ENCODE measurements at regions not wholly inside any gene's neighbourhood (a gene's known extent, or its start where the extent isn't known, plus 50 kb on each side); places are given as distances from the start of the nearest gene placed in this dataset.

GRCh38 chr7:45408409-45408737 lies 165.8 kb upstream of the ADCY1 start:
- Histone ChIP-seq H3K27me3 (ENCODE audit: insufficient read depth) (no peaks in the 10 kb centered on the region), H3K4me1 (ENCODE audit: insufficient read depth) (no peaks in the 10 kb centered on the region), H3K4me3 (no peak overlapping the region), H3K79me2 (replicated peaks; ENCODE audit: insufficient read depth) (no peaks in the 10 kb centered on the region), H3K9me2 (ENCODE audit: insufficient read depth) (peaks cover 6% of the 10 kb centered on the region; the same call in 1 of the 2 replicates), H3K27ac (ENCODE audit: low read depth) (no peak overlapping the region), H2AFZ (peak overlapping the region; percentile 75), H3F3A (replicated peaks; ENCODE audit: low read depth) (no peaks in the 10 kb centered on the region), H4K20me1 (replicated peaks; ENCODE audit: insufficient read depth) (no peaks in the 10 kb centered on the region), H3K36me3 (ENCODE audit: insufficient read depth) (no peaks in the 10 kb centered on the region), H3K4me2 (no peak overlapping the region)
- peaks cover 15% of the 10 kb centered on the region for H3K9me3 Mint-ChIP-seq
- ATAC-seq (peak; percentile 77), DNase-seq (ENCODE audit: low spot score) (peak; percentile 4)
- peaks cover 8% of the 10 kb centered on the region; the same call in 2 of the 3 replicates for H3K4me1 Mint-ChIP-seq
- no peak overlapping the region for H3K27ac Mint-ChIP-seq
- H3K4me3 Mint-ChIP-seq, result no peak overlapping the region
- TF ChIP-seq NANOG (IDR thresholded peaks at IDR 0.05; ENCODE audit: borderline replicate concordance), result no peak
- TF ChIP-seq EZH2phosphoT487 (IDR thresholded peaks at IDR 0.05; ENCODE audit: unreplicated experiment), result no peak
- TF ChIP-seq, protein P1, sequence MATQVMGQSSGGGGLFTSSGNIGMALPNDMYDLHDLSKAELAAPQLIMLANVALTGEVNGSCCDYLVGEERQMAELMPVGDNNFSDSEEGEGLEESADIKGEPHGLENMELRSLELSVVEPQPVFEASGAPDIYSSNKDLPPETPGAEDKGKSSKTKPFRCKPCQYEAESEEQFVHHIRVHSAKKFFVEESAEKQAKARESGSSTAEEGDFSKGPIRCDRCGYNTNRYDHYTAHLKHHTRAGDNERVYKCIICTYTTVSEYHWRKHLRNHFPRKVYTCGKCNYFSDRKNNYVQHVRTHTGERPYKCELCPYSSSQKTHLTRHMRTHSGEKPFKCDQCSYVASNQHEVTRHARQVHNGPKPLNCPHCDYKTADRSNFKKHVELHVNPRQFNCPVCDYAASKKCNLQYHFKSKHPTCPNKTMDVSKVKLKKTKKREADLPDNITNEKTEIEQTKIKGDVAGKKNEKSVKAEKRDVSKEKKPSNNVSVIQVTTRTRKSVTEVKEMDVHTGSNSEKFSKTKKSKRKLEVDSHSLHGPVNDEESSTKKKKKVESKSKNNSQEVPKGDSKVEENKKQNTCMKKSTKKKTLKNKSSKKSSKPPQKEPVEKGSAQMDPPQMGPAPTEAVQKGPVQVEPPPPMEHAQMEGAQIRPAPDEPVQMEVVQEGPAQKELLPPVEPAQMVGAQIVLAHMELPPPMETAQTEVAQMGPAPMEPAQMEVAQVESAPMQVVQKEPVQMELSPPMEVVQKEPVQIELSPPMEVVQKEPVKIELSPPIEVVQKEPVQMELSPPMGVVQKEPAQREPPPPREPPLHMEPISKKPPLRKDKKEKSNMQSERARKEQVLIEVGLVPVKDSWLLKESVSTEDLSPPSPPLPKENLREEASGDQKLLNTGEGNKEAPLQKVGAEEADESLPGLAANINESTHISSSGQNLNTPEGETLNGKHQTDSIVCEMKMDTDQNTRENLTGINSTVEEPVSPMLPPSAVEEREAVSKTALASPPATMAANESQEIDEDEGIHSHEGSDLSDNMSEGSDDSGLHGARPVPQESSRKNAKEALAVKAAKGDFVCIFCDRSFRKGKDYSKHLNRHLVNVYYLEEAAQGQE (IDR thresholded peaks at IDR 0.05; ENCODE audit: unreplicated experiment), result no peak
- no peak for TF ChIP-seq EZH2 (IDR thresholded peaks at IDR 0.05; ENCODE audit: low read depth, unreplicated experiment)
- no peak for TF ChIP-seq POLR2AphosphoS5 (IDR thresholded peaks at IDR 0.05; ENCODE audit: low read depth)
- TF ChIP-seq ZNF114 (CRISPR knock-in tag; IDR thresholded peaks at IDR 0.05), result no peak
- TF ChIP-seq CTCF (conservative IDR thresholded peaks at IDR 0.05; ENCODE audit: low read depth in 2 of 2), result peak in 1 of 2 experiments; percentile 38; a peak in 2 of 4 replicates
- H3K36me3 Mint-ChIP-seq (ENCODE audit: low read depth), result peaks cover 4% of the 10 kb centered on the region; the same call in 2 of the 3 replicates
- peaks cover 5% of the 10 kb centered on the region for H3K27me3 Mint-ChIP-seq (ENCODE audit: insufficient read depth, low read depth, poor library complexity)

DNA sequence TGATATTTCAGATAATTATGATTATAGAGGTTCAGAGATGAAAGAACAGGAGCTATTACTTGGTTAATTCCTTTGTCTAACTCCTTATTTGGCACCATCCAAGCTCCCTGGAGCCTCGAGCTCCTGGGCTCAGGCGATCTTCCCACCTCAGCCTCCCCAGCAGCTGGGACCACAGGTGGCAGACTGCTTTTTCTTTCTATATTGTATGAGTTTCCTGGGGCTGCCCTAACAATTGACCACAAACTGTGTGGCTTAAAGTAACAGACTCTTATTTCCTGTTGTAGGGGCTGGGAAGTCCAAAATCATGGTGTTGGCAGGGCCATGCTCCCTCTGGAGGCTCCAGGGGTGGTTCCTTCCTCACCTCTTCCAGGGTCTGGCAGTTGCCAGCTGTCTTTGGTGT lies 163.3 kb upstream of the ADCY1 start:
- H3K27me3 Mint-ChIP-seq (ENCODE audit: insufficient read depth, low read depth, poor library complexity), result peaks cover 3% of the 10 kb centered on the region
- no peaks in the 10 kb centered on the region for H4K20me1 ChIP-seq (replicated peaks; ENCODE audit: insufficient read depth)
- H3F3A ChIP-seq (replicated peaks; ENCODE audit: low read depth), result no peaks in the 10 kb centered on the region
- H3K4me1 ChIP-seq (ENCODE audit: insufficient read depth), result no peaks in the 10 kb centered on the region
- no peak overlapping the region for H3K27ac Mint-ChIP-seq
- H3K9me2 ChIP-seq (ENCODE audit: insufficient read depth), result peaks cover 6% of the 10 kb centered on the region; the same call in 1 of the 2 replicates
- no peak overlapping the region for H3K4me2 ChIP-seq
- no peak overlapping the region for H3K27ac ChIP-seq (ENCODE audit: low read depth)
- peaks cover 4% of the 10 kb centered on the region; the same call in 2 of the 3 replicates for H3K36me3 Mint-ChIP-seq (ENCODE audit: low read depth)
- H3K4me1 Mint-ChIP-seq, result peaks cover 8% of the 10 kb centered on the region; the same call in 2 of the 3 replicates
- no peaks in the 10 kb centered on the region for H3K36me3 ChIP-seq (ENCODE audit: insufficient read depth)
- H3K4me3 Mint-ChIP-seq, result no peak overlapping the region
- ATAC-seq, result no peak
- no peak overlapping the region for H3K4me3 ChIP-seq
- no peak for DNase-seq (ENCODE audit: low spot score)
- peaks cover 11% of the 10 kb centered on the region for H3K9me3 Mint-ChIP-seq
- no peak overlapping the region for H2AFZ ChIP-seq
- no peaks in the 10 kb centered on the region for H3K27me3 ChIP-seq (ENCODE audit: insufficient read depth)
- no peaks in the 10 kb centered on the region for H3K79me2 ChIP-seq (replicated peaks; ENCODE audit: insufficient read depth)
- TF ChIP-seq POLR2AphosphoS5 (IDR thresholded peaks at IDR 0.05; ENCODE audit: low read depth) (no peak), STAT1 (IDR thresholded peaks at IDR 0.05; ENCODE audit: unreplicated experiment) (no peak), NANOG (IDR thresholded peaks at IDR 0.05; ENCODE audit: borderline replicate concordance) (no peak)
- TF ChIP-seq, protein P2, sequence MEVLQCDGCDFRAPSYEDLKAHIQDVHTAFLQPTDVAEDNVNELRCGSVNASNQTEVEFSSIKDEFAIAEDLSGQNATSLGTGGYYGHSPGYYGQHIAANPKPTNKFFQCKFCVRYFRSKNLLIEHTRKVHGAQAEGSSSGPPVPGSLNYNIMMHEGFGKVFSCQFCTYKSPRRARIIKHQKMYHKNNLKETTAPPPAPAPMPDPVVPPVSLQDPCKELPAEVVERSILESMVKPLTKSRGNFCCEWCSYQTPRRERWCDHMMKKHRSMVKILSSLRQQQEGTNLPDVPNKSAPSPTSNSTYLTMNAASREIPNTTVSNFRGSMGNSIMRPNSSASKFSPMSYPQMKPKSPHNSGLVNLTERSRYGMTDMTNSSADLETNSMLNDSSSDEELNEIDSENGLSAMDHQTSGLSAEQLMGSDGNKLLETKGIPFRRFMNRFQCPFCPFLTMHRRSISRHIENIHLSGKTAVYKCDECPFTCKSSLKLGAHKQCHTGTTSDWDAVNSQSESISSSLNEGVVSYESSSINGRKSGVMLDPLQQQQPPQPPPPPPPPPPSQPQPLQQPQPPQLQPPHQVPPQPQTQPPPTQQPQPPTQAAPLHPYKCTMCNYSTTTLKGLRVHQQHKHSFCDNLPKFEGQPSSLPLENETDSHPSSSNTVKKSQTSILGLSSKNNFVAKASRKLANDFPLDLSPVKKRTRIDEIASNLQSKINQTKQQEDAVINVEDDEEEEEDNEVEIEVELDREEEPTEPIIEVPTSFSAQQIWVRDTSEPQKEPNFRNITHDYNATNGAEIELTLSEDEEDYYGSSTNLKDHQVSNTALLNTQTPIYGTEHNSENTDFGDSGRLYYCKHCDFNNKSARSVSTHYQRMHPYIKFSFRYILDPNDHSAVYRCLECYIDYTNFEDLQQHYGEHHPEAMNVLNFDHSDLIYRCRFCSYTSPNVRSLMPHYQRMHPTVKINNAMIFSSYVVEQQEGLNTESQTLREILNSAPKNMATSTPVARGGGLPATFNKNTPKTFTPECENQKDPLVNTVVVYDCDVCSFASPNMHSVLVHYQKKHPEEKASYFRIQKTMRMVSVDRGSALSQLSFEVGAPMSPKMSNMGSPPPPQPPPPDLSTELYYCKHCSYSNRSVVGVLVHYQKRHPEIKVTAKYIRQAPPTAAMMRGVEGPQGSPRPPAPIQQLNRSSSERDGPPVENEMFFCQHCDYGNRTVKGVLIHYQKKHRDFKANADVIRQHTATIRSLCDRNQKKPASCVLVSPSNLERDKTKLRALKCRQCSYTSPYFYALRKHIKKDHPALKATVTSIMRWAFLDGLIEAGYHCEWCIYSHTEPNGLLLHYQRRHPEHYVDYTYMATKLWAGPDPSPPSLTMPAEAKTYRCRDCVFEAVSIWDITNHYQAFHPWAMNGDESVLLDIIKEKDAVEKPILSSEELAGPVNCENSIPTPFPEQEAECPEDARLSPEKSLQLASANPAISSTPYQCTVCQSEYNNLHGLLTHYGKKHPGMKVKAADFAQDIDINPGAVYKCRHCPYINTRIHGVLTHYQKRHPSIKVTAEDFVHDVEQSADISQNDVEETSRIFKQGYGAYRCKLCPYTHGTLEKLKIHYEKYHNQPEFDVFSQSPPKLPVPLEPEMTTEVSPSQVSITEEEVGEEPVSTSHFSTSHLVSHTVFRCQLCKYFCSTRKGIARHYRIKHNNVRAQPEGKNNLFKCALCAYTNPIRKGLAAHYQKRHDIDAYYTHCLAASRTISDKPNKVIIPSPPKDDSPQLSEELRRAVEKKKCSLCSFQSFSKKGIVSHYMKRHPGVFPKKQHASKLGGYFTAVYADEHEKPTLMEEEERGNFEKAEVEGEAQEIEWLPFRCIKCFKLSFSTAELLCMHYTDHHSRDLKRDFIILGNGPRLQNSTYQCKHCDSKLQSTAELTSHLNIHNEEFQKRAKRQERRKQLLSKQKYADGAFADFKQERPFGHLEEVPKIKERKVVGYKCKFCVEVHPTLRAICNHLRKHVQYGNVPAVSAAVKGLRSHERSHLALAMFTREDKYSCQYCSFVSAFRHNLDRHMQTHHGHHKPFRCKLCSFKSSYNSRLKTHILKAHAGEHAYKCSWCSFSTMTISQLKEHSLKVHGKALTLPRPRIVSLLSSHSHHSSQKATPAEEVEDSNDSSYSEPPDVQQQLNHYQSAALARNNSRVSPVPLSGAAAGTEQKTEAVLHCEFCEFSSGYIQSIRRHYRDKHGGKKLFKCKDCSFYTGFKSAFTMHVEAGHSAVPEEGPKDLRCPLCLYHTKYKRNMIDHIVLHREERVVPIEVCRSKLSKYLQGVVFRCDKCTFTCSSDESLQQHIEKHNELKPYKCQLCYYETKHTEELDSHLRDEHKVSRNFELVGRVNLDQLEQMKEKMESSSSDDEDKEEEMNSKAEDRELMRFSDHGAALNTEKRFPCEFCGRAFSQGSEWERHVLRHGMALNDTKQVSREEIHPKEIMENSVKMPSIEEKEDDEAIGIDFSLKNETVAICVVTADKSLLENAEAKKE (CRISPR knock-in tag; IDR thresholded peaks at IDR 0.05), result no peak

Measured in GM23338 (cell line).